ENCODE measurements at regions not wholly inside any gene's neighbourhood (a gene's known extent, or its start where the extent isn't known, plus 50 kb on each side); places are given as distances from the start of the nearest gene placed in this dataset.

GRCh38 chr10:25117757-25118156, 57.0 kb upstream of the GPR158 start:
- TF ChIP-seq, protein P1, sequence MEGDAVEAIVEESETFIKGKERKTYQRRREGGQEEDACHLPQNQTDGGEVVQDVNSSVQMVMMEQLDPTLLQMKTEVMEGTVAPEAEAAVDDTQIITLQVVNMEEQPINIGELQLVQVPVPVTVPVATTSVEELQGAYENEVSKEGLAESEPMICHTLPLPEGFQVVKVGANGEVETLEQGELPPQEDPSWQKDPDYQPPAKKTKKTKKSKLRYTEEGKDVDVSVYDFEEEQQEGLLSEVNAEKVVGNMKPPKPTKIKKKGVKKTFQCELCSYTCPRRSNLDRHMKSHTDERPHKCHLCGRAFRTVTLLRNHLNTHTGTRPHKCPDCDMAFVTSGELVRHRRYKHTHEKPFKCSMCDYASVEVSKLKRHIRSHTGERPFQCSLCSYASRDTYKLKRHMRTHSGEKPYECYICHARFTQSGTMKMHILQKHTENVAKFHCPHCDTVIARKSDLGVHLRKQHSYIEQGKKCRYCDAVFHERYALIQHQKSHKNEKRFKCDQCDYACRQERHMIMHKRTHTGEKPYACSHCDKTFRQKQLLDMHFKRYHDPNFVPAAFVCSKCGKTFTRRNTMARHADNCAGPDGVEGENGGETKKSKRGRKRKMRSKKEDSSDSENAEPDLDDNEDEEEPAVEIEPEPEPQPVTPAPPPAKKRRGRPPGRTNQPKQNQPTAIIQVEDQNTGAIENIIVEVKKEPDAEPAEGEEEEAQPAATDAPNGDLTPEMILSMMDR (IDR thresholded peaks at IDR 0.05) = no peak
- TF ChIP-seq POLR2A (IDR thresholded peaks at IDR 0.05) (no peak), POLR2AphosphoS5 (IDR thresholded peaks at IDR 0.05) (no peak), EP300 (IDR thresholded peaks at IDR 0.05; ENCODE audit: low read depth) (no peak)
